ENCODE measurements at regions not wholly inside any gene's neighbourhood (a gene's known extent, or its start where the extent isn't known, plus 50 kb on each side); places are given as distances from the start of the nearest gene placed in this dataset.
"Not testable (repeated sequence)": the region's sequence is repeated elsewhere in the genome, so short reads cannot be mapped to it uniquely, and the experiment has no call there.

DNA sequence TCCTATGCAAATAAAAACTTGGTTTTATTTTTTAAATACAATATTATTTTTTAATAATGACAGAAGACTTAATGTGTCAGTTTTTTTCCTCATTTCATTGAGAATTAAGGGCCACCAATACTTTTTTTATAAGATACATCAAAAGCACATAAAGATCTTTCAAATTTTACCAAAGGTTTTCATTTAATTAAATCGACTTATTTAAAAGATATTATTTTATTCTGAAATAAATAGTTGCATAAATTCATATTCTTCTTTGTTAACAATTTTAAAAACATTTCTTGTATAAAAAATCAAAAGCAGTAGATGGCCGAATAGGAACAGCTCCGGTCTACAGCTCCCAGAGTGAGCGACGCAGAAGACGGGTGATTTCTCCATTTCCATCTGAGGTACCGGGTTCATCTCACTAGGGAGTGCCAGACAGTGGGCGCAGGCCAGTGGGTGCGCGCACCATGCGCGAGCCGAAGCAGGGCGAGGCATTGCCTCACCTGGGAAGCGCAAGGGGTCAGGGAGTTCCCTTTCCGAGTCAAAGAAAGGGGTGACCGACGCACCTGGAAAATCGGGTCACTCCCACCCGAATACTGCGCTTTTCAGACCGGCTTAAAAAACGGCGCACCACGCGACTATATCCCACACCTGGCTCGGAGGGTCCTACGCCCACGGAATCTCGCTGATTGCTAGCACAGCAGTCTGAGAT lies 374.6 kb upstream of the NPVF start:
- DNase-seq: not testable (repeated sequence)

- not testable (repeated sequence) for DNase-seq
These were observed 375.1 kb upstream of the NPVF start for GRCh38 chr7:25603427-25603740.

GRCh38 chr7:25611196-25611595 lies 382.9 kb upstream of the NPVF start:
- no peak for DNase-seq

- DNase-seq: no peak
These were observed 385.6 kb upstream of the NPVF start for GRCh38 chr7:25613912-25614311.

- DNase-seq: no peak
These were observed 386.1 kb upstream of the NPVF start for GRCh38 chr7:25614415-25614814.

- peak; percentile 92 for DNase-seq
These were observed 386.7 kb upstream of the NPVF start for GRCh38 chr7:25615003-25615402.

GRCh38 chr7:25615593-25615992 lies 387.3 kb upstream of the NPVF start:
- peak; percentile 85 for DNase-seq

DNA sequence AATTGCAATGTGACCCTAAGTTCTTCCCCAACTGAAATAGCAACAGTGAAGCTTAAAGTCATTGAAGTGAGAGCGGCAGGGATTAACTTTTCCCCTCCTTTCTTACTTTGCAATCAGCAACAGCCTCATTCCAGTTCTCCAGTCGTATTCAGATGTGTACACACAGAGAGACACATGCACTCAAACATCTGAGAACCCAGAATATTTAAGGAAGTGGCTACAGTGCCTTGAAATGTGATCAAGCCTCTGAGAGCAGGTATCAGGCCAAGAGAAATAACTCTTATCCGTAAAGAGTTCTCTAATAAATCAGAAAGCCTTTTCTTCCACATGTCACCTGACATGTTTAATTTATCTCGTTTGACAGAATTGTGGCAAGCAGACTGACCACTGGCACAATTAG lies 388.9 kb upstream of the NPVF start:
- DNase-seq: no peak

GRCh38 chr7:25617673-25618072 lies 389.4 kb upstream of the NPVF start:
- DNase-seq: no peak

DNA sequence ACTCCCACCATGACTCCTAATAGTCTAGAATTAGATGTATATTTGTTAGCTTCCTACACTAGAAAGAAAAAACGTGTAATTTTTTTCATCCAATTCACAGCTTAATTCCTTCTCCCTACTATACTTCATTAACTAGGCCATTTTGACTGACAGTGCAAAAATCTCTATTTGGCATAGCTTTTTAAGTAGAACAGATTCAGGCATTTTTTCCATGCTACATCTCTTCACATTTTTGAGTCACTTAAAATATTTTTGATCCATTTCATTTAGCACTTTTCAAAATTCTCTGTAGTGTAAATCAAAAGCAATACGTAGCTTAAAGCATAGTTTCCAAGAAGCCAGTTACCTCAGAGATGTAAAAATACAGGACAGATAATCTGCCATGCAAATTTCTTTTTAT lies 391.1 kb upstream of the NPVF start:
- DNase-seq: no peak

GRCh38 chr7:25619963-25620799 lies 391.9 kb upstream of the NPVF start:
- DNase-seq: peak; percentile 97

DNA sequence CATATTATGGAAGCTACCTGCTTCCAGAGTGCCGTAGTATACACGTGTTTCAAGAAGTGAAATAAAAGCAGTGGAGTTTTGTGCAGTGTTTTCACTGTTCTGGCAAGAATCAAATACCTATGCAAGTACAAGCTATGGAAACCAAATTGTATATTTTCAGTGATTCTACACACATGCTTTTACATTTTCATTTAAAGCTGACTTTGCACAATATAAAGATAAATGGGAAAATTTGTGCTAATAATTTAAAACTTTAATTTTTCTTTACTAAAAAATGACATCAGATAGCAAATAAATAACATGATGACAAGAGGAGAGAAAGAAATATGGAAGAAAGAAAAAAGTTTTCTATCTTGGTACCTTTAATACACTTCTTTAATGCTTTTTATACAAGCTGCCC lies 393.7 kb upstream of the NPVF start:
- no peak for DNase-seq

DNA sequence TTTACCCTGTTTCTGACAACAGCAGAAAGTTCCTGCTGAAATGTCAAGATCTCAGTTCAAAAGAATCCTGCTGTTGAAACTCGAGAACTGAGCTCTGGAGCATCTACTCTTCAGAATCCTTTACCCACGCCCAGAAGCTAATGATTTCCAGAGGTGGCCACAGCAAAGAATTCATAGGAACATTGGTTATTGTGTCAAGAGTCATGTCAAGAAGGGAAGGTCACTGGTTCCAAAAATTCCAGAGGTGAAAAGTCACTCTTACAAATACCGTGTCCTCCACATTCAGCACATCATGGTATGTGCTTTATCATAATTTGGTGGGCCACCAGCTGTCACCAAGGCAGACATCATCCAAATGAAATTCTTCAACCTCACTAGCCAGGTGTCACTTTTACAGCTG lies 394.4 kb upstream of the NPVF start:
- no peak for DNase-seq

- DNase-seq: no peak
These were observed 395.8 kb upstream of the NPVF start for GRCh38 chr7:25624051-25624450.

DNA sequence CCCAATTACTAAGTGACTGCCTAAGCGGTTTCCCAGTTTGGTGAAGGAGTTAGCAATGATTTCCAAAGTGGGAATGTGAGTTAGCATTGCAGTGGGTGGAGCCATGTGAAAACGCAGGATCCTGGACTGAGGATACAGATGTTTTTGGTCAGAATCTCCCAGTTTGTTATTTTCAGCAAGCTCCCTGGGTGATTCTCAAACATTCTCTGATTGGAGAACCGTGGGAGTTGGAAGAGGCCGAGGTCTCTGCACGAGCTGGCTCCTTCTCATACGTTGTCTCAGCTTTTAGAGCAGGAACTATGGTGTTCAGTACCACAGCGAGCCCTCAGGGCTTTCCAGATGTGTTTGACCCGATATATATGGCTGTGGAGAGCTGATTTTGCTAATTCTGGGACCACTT lies 396.5 kb upstream of the NPVF start:
- no peak for DNase-seq

DNA sequence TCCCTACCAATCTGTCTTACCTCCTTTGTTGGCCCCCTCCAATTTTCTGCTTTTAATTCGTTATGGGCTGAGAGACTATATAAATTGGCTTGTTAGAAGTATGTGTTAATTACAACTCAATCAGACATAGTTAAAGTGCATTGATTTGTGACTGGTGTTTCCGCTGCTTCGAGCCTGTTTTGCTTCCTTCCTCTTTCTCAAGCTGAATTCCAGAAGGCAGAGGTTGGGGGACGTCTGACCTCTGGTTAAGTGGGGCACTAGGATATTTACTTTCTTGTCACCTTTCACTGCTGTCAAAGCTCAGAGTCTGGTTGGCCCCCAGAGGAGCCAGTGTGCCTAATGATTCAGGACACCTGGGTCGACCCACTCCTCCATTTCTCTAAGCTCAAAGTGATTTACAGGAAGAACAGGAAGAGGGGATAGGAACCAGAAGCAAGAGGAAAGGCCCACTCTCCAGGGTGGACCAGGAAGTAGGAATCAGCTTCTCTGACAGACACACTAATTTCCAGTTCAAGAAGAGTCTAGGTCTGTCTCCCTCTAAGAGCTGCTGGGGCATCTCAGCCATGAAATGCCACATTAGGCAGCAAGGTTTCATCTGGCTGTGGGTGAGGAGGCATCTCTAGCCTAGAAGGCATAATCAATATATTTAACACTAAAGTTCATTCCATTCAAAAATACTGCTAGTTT lies 397.2 kb upstream of the NPVF start:
- DNase-seq: peak; percentile 22

GRCh38 chr7:25626451-25627131 lies 398.3 kb upstream of the NPVF start:
- DNase-seq: no peak

DNA sequence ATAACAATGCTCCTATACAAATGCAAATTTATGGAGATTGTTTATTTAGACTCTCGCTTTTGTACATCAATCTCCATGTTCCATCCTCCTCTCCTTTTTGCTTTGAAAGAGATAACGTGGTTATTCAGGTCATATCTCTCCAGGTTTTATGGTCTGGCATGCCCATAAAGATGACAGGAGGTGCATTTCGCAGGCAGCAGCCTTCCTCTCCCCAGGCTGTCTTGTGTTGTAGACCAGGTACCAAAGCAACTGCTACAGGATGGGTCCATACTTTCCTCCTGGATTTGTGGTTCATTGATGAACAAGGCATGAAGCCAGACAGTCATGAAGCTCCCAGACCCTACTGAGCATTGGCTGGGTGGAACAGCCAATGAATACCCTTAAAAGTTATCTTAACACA lies 400.2 kb upstream of the NPVF start:
- DNase-seq: no peak

DNA sequence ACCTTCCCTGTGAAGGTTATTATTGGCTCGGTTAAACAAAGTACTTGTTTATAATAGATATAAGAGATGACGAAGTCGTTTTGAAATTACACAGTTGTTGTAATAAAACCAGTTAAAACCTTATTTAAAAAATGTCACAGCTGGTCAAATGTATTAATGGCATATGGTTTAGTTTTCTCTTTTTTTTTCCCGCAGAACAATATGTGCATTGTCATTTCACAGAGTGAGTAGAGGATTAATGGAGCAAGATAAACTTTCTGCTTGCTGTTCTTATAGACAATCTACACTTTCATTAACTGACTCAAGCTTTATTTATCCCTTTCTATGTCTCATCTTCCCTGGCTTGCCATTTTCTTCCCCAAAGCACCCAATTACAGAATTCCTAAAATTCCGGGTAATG lies 404.3 kb upstream of the NPVF start:
- DNase-seq: no peak

- no peak for DNase-seq
These were observed 405.2 kb upstream of the NPVF start for GRCh38 chr7:25633426-25634036.

DNA sequence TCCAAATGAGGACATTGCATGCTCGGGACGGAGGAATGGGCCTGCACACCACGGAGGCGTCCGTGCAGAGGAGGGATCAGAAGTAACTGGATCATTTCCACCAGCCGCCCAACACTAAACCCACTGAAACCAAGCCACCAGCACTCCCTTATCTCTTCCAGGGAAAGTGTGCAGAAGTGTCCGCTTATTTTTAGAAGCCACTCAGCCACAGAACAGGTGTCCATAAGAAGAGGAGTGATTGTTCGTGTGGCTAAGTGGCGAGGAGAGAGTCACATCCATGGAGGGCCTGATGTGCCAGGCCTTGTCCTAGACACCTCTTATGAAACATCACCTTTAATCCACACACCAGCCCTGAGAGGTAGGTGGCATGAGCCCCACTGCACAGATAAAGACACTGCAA lies 407.9 kb upstream of the NPVF start:
- no peak for DNase-seq

GRCh38 chr7:25636871-25637283 lies 408.6 kb upstream of the NPVF start:
- DNase-seq: no peak

DNA sequence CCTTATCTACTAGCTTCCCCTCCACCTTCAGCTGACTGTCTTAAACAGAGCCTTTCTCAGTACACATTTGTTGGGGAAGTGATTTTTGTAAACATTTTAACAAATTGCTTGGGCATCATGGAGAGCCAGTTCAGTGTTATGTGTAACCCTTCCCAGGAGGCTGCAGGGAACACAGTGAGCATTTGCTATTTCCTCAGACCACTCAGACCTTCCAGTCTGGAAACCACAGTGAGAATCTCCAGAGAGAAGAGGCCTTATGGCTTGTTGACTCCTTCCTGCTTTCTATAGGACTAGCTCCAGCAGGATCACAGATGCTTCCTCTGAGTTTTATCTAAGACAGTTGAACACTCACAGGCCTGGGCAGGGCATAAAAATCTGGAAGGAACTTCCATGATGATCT lies 409.8 kb upstream of the NPVF start:
- peak; percentile 46 for DNase-seq
